ENCODE measurements at regions not wholly inside any gene's neighbourhood (a gene's known extent, or its start where the extent isn't known, plus 50 kb on each side); places are given as distances from the start of the nearest gene placed in this dataset.
"Not testable (repeated sequence)": the region's sequence is repeated elsewhere in the genome, so short reads cannot be mapped to it uniquely, and the experiment has no call there.

DNA sequence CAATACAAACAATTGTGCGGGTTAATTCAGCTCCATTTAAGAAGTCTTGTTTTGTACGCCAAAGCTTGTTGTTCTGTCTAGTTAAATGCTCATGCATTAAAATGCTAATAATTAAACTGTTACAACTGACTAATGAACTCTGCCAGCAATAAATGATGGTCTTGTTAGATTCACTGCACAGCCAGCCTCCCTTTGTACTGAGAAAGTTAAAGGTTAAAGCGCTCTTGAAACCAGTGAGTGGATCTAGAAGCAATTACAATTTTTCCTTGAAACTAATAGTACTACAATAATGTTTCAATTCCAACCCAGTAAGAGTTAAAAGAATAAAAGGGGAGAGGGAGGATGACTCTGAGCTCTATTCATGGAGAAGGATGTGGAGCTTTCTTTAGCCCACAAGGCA, 233.0 kb downstream of the EMX2 start:
- Histone ChIP-seq H3K27me3 (peaks cover 0 to 4% of the 10 kb centered on the region in 2 donors), H3K4me3 (no peak overlapping the region), H3K4me1 (no peaks in the 10 kb centered on the region), H3K36me3 (no peaks in the 10 kb centered on the region), H3K27ac (no peak overlapping the region), H3K9me3 (no peaks in the 10 kb centered on the region)
- intact Hi-C loops (cut with DNase I; ENCODE audit: low total_unique reads): no loop called here
- TF ChIP-seq POLR2AphosphoS5 (IDR thresholded peaks at IDR 0.05) (no peak), POLR2A (IDR thresholded peaks at IDR 0.05) (no peak)
- TF ChIP-seq, protein P1, sequence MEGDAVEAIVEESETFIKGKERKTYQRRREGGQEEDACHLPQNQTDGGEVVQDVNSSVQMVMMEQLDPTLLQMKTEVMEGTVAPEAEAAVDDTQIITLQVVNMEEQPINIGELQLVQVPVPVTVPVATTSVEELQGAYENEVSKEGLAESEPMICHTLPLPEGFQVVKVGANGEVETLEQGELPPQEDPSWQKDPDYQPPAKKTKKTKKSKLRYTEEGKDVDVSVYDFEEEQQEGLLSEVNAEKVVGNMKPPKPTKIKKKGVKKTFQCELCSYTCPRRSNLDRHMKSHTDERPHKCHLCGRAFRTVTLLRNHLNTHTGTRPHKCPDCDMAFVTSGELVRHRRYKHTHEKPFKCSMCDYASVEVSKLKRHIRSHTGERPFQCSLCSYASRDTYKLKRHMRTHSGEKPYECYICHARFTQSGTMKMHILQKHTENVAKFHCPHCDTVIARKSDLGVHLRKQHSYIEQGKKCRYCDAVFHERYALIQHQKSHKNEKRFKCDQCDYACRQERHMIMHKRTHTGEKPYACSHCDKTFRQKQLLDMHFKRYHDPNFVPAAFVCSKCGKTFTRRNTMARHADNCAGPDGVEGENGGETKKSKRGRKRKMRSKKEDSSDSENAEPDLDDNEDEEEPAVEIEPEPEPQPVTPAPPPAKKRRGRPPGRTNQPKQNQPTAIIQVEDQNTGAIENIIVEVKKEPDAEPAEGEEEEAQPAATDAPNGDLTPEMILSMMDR (IDR thresholded peaks at IDR 0.05): no peak
- no peak for DNase-seq (ENCODE audit: low spot score in 2 of 2)

DNA sequence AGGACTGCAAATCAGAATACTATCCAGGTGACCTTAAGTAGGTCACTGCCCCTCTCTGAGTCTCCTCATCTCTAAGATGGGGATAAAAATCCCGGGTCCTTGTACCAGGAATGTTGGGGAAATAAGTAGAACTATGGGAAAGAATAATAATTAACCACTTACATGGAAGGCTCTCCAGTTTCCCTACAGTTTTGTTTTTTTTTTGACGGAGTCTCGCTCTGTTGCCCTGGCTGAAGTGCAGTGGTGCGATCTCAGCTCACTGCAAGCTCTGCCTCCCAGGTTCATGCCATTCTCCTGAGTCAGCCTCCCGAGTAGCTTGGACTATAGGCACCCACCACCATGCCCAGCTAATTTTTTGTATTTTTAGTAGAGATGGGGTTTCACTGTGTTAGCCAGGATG, 234.7 kb downstream of the EMX2 start:
- intact Hi-C loops (cut with DNase I; ENCODE audit: low total_unique reads); H3K9me3 ChIP-seq; H3K4me1 ChIP-seq: not testable (repeated sequence)

DNA sequence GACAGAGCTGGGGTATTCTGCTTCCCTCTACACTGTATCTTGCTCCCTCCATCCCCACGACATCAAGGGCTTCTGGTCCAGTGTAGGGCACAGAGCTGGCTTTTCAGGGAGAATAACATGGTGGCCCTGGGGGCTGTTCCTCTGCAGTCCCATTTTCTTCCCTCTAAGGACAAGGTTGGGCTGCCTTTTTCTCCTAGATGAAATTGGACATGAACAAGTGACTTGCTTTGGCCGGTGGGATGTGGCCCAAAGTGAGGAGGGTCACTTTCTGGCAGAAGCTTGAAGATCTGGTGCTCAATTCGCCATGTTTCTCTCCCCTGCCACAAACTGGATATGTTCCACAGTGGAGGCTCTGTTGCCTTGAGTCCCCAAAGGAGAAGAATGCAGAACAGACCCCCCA, 235.7 kb downstream of the EMX2 start:
- Histone ChIP-seq H3K36me3 (no peaks in the 10 kb centered on the region), H3K9me3 (no peaks in the 10 kb centered on the region), H3K27ac (no peak overlapping the region), H3K4me1 (no peaks in the 10 kb centered on the region), H3K27me3 (no peaks in the 10 kb centered on the region), H3K4me3 (no peak overlapping the region)
- intact Hi-C loops (cut with DNase I; ENCODE audit: low total_unique reads): no loop called here
- no peak for DNase-seq (ENCODE audit: low spot score in 2 of 2)
- no peak for TF ChIP-seq POLR2A (IDR thresholded peaks at IDR 0.05)
- TF ChIP-seq, protein P1 (IDR thresholded peaks at IDR 0.05): no peak
- TF ChIP-seq POLR2AphosphoS5 (IDR thresholded peaks at IDR 0.05): no peak

More for the DNA sequence above, 234.7 kb downstream of the EMX2 start:
- not testable (repeated sequence) for H3K27ac ChIP-seq; DNase-seq (ENCODE audit: low spot score in 2 of 2); H3K27me3 ChIP-seq; H3K36me3 ChIP-seq; H3K4me3 ChIP-seq

DNA sequence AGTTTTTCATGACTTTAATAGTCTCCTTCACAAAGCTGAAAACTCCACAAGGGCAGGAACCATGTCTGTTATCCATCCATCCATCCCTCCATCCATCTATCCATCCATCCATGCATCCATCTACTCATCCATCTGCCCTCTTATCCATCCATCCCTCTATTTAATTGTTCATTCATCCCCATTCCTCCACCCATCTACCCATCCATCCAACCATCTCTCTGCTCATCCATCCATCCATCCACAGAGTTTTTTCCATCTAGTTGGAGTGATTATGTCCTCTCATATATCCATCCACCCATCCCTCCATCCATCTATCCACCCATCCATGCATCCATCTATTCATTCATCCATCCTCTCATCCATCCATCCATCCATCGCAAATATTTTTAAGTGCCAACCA, 237.9 kb downstream of the EMX2 start:
- Histone ChIP-seq H3K4me1 (no peaks in the 10 kb centered on the region), H3K36me3 (no peaks in the 10 kb centered on the region), H3K4me3 (no peak overlapping the region), H3K27ac (no peak overlapping the region), H3K9me3 (no peaks in the 10 kb centered on the region), H3K27me3 (no peaks in the 10 kb centered on the region)
- no peak for DNase-seq (ENCODE audit: low spot score in 2 of 2)
- intact Hi-C loops (cut with DNase I; ENCODE audit: low total_unique reads): no loop called here
- no peak for TF ChIP-seq POLR2A (IDR thresholded peaks at IDR 0.05)
- TF ChIP-seq, protein P1 (IDR thresholded peaks at IDR 0.05): no peak
- TF ChIP-seq POLR2AphosphoS5 (IDR thresholded peaks at IDR 0.05): no peak

DNA sequence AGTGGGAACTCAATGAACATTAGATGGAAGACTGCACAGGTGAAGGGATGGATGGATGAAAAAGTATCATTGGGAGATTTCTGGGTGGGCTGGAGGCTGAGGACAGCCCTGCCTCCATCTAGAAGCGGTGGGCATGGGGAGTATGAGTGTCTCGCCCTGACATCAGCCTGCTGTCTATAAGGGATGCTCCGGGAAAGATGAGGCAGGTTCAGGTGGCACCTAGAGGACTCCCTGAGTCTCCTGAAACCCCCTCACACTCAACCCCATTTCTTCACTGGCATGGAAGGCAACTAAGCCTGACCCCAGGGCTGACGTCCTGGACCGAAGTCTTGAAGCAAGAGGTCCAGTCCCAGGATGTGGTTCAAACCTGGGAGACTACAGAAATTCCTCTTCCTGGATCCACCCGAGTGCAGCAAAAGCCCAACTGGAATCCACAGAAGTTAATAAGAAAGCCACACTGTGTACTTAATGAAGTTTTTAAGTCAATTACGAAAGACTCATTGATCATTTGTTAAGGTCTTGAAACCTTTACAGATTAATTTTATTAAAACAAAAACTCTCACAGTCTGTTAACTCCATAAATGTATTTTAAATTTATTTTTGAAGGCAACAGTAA, 238.8 kb downstream of the EMX2 start:
- no peaks in the 10 kb centered on the region for H3K4me1 ChIP-seq
- TF ChIP-seq, protein P1 (IDR thresholded peaks at IDR 0.05): no peak
- TF ChIP-seq POLR2A (IDR thresholded peaks at IDR 0.05) (no peak), POLR2AphosphoS5 (IDR thresholded peaks at IDR 0.05) (no peak)
- no peak for DNase-seq (ENCODE audit: low spot score in 2 of 2)
- no peaks in the 10 kb centered on the region for H3K36me3 ChIP-seq
- no peaks in the 10 kb centered on the region for H3K27me3 ChIP-seq
- H3K9me3 ChIP-seq: no peaks in the 10 kb centered on the region
- intact Hi-C loops (cut with DNase I; ENCODE audit: low total_unique reads): no loop called here
- no peak overlapping the region for H3K4me3 ChIP-seq
- H3K27ac ChIP-seq: no peak overlapping the region

DNA sequence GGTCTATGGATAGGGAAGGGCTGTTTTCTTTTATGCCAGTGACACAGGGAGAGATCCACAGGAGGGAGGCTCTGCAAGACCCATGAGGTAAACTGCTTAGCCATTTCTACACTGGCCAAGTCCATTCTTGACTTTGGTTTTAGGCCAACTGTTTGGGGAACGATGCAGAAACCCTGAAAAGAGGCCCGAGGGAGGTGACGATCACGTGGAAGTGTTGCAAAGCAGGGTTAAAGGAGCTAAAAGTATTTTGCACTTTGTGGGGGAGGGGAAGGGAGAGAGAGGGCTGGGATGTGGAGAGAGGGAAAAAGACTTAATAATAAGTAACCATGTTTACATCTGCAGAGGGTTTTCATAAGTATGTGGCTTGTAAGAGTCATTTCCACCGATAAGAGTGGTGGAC, 239.7 kb downstream of the EMX2 start:
- Histone ChIP-seq H3K27me3 (no peaks in the 10 kb centered on the region), H3K36me3 (no peaks in the 10 kb centered on the region), H3K4me3 (no peak overlapping the region), H3K4me1 (no peaks in the 10 kb centered on the region), H3K9me3 (no peaks in the 10 kb centered on the region), H3K27ac (no peak overlapping the region)
- DNase-seq (ENCODE audit: low spot score in 2 of 2): no peak
- TF ChIP-seq POLR2AphosphoS5 (IDR thresholded peaks at IDR 0.05): no peak
- TF ChIP-seq, protein P1 (IDR thresholded peaks at IDR 0.05): no peak
- no peak for TF ChIP-seq POLR2A (IDR thresholded peaks at IDR 0.05)
- intact Hi-C loops (cut with DNase I; ENCODE audit: low total_unique reads): no loop called here
